SK-N-SH treated with all-trans-retinoic acid at 6 μM for 48 hours (cell line): ENCODE measurements at regions not wholly inside any gene's neighbourhood (a gene's known extent, or its start where the extent isn't known, plus 50 kb on each side); places are given as distances from the start of the nearest gene placed in this dataset.

ENCODE experiments used
- ATAC-seq: fragments of 200-7000 bp; cut with Tn5 transposase; 3 replicates; pipeline ENCODE4 v1.9.1; 2020; ENCODE audit warnings: mild to moderate bottlenecking, moderate library complexity
- ARNTL ChIP-seq: fragments of 450-650 bp; formaldehyde crosslinking; IDR thresholded peaks from 2 replicates; pipeline ENCODE4 v1.5.0; 2020; ENCODE audit warnings: low read depth, mild to moderate bottlenecking, moderate library complexity, borderline replicate concordance
- BACH2 ChIP-seq: fragments of 250-450 bp; sonication (Bioruptor Pico); IDR thresholded peaks from 2 replicates; pipeline ENCODE4 v1.9.0; 2021; ENCODE audit warnings: mild to moderate bottlenecking, borderline replicate concordance
- CSDC2 ChIP-seq: fragments of 250-450 bp; sonication (Bioruptor Pico); IDR thresholded peaks from 2 replicates; pipeline ENCODE4 v1.5.0; 2020; ENCODE audit warnings: mild to moderate bottlenecking, moderate library complexity
- ESRRG ChIP-seq: fragments of 250-450 bp; sonication (Bioruptor Pico); IDR thresholded peaks from 2 replicates; pipeline ENCODE4 v1.6.1; 2021; ENCODE audit warnings: mild to moderate bottlenecking
- GLIS3 ChIP-seq: fragments of 250-450 bp; sonication (Bioruptor Pico); IDR thresholded peaks from 2 replicates; pipeline ENCODE4 v1.5.0; 2020; ENCODE audit warnings: mild to moderate bottlenecking, moderate library complexity
- ISL1 ChIP-seq: fragments of 250-450 bp; sonication (Bioruptor Pico); IDR thresholded peaks from 2 replicates; pipeline ENCODE4 v2.1.2; 2022; ENCODE audit warnings: mild to moderate bottlenecking, moderate library complexity
- OSR1 ChIP-seq: fragments of 250-450 bp; sonication (Bioruptor Pico); IDR thresholded peaks from 2 replicates; pipeline ENCODE4 v1.8.0; 2022; ENCODE audit warnings: moderate library complexity, mild to moderate bottlenecking, inconsistent platforms
- PPARA ChIP-seq: fragments of 250-450 bp; sonication (Bioruptor Pico); IDR thresholded peaks from 2 replicates; pipeline ENCODE4 v1.5.0; 2020; ENCODE audit warnings: mild to moderate bottlenecking, borderline replicate concordance
- RARB ChIP-seq: fragments of 250-450 bp; sonication (Bioruptor Pico); IDR thresholded peaks from 2 replicates; pipeline ENCODE4 v1.8.0; 2021; ENCODE audit warnings: mild to moderate bottlenecking, moderate library complexity
- TCF4 ChIP-seq: fragments of 250-450 bp; sonication (Bioruptor Pico); IDR thresholded peaks from 2 replicates; pipeline ENCODE4 v1.8.0; 2021; ENCODE audit warnings: mild to moderate bottlenecking, moderate library complexity, borderline replicate concordance
- TOX ChIP-seq: fragments of 250-450 bp; sonication (Bioruptor Pico); IDR thresholded peaks from 2 replicates; pipeline ENCODE4 v1.8.0; 2021; ENCODE audit warnings: mild to moderate bottlenecking, moderate library complexity, borderline replicate concordance
- ZC3H10 ChIP-seq: fragments of 250-450 bp; sonication (Bioruptor Pico); IDR thresholded peaks from 2 replicates; pipeline ENCODE4 v1.5.1; 2021; ENCODE audit warnings: mild to moderate bottlenecking, moderate library complexity
- ZFP3 ChIP-seq: fragments of 250-450 bp; sonication (Bioruptor Pico); IDR thresholded peaks from 2 replicates; pipeline ENCODE4 v1.5.0; 2020; ENCODE audit warnings: mild to moderate bottlenecking, moderate library complexity
- ZFP30 ChIP-seq: fragments of 450-650 bp; formaldehyde crosslinking; IDR thresholded peaks from 2 replicates; pipeline ENCODE4 v1.5.0; 2022; ENCODE audit warnings: mild to moderate bottlenecking, moderate library complexity
- ZNF565 ChIP-seq: fragments of 450-650 bp; formaldehyde crosslinking; conservative IDR thresholded peaks from 2 replicates; pipeline ENCODE4 v1.5.0; 2020; ENCODE audit warnings: low read depth, mild to moderate bottlenecking, moderate library complexity
- ZNF8 ChIP-seq: fragments of 450-650 bp; formaldehyde crosslinking; IDR thresholded peaks from 2 replicates; pipeline ENCODE4 v1.5.0; 2020; ENCODE audit warnings: mild to moderate bottlenecking, moderate library complexity
- TF ChIP-seq, protein P1 (sequence below): fragments of 250-450 bp; sonication (Bioruptor Pico); IDR thresholded peaks from 2 replicates; pipeline ENCODE4 v1.8.0; 2021; ENCODE audit warnings: low read depth, mild to moderate bottlenecking, moderate library complexity, borderline replicate concordance
- TF ChIP-seq, protein P2 (sequence below): fragments of 250-450 bp; sonication (Bioruptor Pico); IDR thresholded peaks from 2 replicates; pipeline ENCODE4 v1.5.0; 2020; ENCODE audit warnings: mild to moderate bottlenecking, moderate library complexity
- TF ChIP-seq, protein P3 (sequence below): fragments of 250-450 bp; sonication (Bioruptor Pico); IDR thresholded peaks from 2 replicates; pipeline ENCODE4 v1.5.1; 2021; ENCODE audit warnings: mild to moderate bottlenecking, moderate library complexity
- TF ChIP-seq, protein P4 (sequence below): fragments of 250-450 bp; sonication (Bioruptor Pico); IDR thresholded peaks from 2 replicates; pipeline ENCODE4 v1.8.0; 2020; ENCODE audit warnings: mild to moderate bottlenecking, moderate library complexity, borderline replicate concordance
- TF ChIP-seq, protein P5 (sequence below): fragments of 250-450 bp; sonication (Bioruptor Pico); IDR thresholded peaks from 2 replicates; pipeline ENCODE4 v1.5.1; 2020; ENCODE audit warnings: low read depth, mild to moderate bottlenecking, moderate library complexity

DNA sequence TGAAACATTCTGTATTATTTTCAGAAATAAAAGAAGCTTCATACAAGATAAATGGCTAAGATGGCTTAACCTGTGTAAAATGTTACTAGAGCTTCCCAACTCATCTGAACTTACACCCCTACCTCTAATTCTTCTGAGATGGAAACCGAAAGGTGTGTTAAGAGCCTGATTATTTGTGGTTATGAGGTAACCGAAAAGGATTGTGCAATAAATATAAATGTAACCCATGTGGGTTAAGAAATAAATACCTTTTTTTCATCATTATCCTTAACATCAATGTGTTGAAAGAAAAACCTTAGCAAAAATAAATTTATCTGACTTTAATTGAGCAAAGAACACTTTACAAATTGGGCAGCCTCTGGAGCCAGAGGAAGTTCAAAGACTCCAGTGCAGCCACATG, 961.8 kb upstream of the SPRY2 start:
- no peak for ATAC-seq
- TF ChIP-seq ZC3H10 (CRISPR knock-in tag), result no peak
- TF ChIP-seq, all 23 proteins: peak for 0

DNA sequence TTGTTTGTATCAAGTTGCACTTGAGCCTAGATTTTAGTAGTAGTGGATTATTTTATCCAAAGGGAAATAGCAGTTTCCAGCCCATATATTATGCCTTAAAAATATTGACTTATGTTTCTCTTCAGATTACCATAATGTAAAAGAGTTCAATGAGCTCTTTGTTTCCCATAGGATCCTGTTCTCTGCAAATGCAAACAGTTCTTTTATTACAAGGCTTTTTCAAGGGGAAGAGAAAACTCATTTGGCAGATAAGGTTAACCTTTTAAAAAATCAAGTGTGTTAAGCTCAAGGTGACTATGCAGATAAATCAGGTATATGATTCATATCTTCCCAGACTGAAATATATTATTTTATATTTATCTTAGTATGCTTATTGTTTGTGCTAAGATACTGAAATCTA, 961.2 kb upstream of the SPRY2 start:
- no peak for ATAC-seq
- no peak for TF ChIP-seq ZFP30 (CRISPR knock-in tag)
- no peak for TF ChIP-seq BACH2 (CRISPR knock-in tag)
- TF ChIP-seq OSR1 (CRISPR knock-in tag), result no peak
- TF ChIP-seq PPARA (CRISPR knock-in tag), result no peak
- TF ChIP-seq RARB (CRISPR knock-in tag), result no peak
- TF ChIP-seq, protein P1, sequence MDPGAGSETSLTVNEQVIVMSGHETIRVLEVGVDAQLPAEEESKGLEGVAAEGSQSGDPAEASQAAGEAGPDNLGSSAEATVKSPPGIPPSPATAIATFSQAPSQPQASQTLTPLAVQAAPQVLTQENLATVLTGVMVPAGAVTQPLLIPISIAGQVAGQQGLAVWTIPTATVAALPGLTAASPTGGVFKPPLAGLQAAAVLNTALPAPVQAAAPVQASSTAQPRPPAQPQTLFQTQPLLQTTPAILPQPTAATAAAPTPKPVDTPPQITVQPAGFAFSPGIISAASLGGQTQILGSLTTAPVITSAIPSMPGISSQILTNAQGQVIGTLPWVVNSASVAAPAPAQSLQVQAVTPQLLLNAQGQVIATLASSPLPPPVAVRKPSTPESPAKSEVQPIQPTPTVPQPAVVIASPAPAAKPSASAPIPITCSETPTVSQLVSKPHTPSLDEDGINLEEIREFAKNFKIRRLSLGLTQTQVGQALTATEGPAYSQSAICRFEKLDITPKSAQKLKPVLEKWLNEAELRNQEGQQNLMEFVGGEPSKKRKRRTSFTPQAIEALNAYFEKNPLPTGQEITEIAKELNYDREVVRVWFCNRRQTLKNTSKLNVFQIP (CRISPR knock-in tag), result no peak
- TF ChIP-seq ZFP3 (CRISPR knock-in tag), result no peak
- TF ChIP-seq, protein P2, sequence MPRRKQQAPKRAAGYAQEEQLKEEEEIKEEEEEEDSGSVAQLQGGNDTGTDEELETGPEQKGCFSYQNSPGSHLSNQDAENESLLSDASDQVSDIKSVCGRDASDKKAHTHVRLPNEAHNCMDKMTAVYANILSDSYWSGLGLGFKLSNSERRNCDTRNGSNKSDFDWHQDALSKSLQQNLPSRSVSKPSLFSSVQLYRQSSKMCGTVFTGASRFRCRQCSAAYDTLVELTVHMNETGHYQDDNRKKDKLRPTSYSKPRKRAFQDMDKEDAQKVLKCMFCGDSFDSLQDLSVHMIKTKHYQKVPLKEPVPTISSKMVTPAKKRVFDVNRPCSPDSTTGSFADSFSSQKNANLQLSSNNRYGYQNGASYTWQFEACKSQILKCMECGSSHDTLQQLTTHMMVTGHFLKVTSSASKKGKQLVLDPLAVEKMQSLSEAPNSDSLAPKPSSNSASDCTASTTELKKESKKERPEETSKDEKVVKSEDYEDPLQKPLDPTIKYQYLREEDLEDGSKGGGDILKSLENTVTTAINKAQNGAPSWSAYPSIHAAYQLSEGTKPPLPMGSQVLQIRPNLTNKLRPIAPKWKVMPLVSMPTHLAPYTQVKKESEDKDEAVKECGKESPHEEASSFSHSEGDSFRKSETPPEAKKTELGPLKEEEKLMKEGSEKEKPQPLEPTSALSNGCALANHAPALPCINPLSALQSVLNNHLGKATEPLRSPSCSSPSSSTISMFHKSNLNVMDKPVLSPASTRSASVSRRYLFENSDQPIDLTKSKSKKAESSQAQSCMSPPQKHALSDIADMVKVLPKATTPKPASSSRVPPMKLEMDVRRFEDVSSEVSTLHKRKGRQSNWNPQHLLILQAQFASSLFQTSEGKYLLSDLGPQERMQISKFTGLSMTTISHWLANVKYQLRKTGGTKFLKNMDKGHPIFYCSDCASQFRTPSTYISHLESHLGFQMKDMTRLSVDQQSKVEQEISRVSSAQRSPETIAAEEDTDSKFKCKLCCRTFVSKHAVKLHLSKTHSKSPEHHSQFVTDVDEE (CRISPR knock-in tag), result no peak
- no peak for TF ChIP-seq ZC3H10 (CRISPR knock-in tag)
- TF ChIP-seq CSDC2 (CRISPR knock-in tag), result no peak
- no peak for TF ChIP-seq GLIS3
- TF ChIP-seq TCF4 (CRISPR knock-in tag), result no peak
- TF ChIP-seq ZNF565, result no peak
- TF ChIP-seq, protein P3, sequence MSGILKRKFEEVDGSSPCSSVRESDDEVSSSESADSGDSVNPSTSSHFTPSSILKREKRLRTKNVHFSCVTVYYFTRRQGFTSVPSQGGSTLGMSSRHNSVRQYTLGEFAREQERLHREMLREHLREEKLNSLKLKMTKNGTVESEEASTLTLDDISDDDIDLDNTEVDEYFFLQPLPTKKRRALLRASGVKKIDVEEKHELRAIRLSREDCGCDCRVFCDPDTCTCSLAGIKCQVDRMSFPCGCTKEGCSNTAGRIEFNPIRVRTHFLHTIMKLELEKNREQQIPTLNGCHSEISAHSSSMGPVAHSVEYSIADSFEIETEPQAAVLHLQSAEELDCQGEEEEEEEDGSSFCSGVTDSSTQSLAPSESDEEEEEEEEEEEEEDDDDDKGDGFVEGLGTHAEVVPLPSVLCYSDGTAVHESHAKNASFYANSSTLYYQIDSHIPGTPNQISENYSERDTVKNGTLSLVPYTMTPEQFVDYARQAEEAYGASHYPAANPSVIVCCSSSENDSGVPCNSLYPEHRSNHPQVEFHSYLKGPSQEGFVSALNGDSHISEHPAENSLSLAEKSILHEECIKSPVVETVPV (CRISPR knock-in tag), result no peak
- TF ChIP-seq ISL1 (CRISPR knock-in tag), result no peak
- TF ChIP-seq, protein P4, sequence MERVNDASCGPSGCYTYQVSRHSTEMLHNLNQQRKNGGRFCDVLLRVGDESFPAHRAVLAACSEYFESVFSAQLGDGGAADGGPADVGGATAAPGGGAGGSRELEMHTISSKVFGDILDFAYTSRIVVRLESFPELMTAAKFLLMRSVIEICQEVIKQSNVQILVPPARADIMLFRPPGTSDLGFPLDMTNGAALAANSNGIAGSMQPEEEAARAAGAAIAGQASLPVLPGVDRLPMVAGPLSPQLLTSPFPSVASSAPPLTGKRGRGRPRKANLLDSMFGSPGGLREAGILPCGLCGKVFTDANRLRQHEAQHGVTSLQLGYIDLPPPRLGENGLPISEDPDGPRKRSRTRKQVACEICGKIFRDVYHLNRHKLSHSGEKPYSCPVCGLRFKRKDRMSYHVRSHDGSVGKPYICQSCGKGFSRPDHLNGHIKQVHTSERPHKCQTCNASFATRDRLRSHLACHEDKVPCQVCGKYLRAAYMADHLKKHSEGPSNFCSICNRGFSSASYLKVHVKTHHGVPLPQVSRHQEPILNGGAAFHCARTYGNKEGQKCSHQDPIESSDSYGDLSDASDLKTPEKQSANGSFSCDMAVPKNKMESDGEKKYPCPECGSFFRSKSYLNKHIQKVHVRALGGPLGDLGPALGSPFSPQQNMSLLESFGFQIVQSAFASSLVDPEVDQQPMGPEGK (CRISPR knock-in tag), result no peak
- TF ChIP-seq, protein P5, sequence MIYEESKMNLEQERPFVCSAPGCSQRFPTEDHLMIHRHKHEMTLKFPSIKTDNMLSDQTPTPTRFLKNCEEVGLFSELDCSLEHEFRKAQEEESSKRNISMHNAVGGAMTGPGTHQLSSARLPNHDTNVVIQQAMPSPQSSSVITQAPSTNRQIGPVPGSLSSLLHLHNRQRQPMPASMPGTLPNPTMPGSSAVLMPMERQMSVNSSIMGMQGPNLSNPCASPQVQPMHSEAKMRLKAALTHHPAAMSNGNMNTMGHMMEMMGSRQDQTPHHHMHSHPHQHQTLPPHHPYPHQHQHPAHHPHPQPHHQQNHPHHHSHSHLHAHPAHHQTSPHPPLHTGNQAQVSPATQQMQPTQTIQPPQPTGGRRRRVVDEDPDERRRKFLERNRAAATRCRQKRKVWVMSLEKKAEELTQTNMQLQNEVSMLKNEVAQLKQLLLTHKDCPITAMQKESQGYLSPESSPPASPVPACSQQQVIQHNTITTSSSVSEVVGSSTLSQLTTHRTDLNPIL (CRISPR knock-in tag), result no peak
- no peak for TF ChIP-seq ESRRG (CRISPR knock-in tag)
- TF ChIP-seq ZNF8, result no peak
- TF ChIP-seq, all 23 proteins: peak for 0

DNA sequence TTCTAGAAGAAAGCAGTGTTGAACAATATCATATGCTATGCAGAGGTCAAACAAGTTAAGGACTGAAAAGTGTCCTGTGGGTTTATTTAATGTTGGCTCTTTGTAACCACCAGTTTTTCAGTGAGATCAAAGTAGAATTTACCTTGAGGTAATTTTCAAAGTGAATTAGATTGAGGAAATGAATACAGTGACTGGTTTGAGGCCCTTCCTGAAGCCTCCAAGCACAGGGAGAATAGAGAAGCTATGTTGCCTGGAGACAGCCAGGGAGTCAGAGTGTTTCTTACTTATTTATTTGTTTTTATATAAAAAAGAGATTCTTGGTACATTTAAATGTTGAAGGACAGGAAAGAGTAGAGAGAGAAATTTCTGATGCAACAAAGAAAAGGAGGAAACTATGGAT, 954.3 kb upstream of the SPRY2 start:
- TF ChIP-seq ZC3H10 (CRISPR knock-in tag), result no peak
- no peak for TF ChIP-seq ZNF8
- TF ChIP-seq ARNTL (CRISPR knock-in tag), result no peak
- no peak for TF ChIP-seq PPARA (CRISPR knock-in tag)
- TF ChIP-seq, protein P3 (CRISPR knock-in tag), result no peak
- no peak for TF ChIP-seq ESRRG (CRISPR knock-in tag)
- TF ChIP-seq TCF4 (CRISPR knock-in tag), result no peak
- TF ChIP-seq, protein P5 (CRISPR knock-in tag), result no peak
- no peak for TF ChIP-seq GLIS3
- no peak for TF ChIP-seq TOX (CRISPR knock-in tag)
- no peak for TF ChIP-seq ZNF565
- no peak for TF ChIP-seq CSDC2 (CRISPR knock-in tag)
- TF ChIP-seq ZFP30 (CRISPR knock-in tag), result no peak
- TF ChIP-seq, protein P4 (CRISPR knock-in tag), result no peak
- TF ChIP-seq RARB (CRISPR knock-in tag), result no peak
- no peak for TF ChIP-seq BACH2 (CRISPR knock-in tag)
- no peak for ATAC-seq
